ENCODE measurements at regions not wholly inside any gene's neighbourhood (a gene's known extent, or its start where the extent isn't known, plus 50 kb on each side); places are given as distances from the start of the nearest gene placed in this dataset.

GRCh38 chr4:186881521-186882220 lies 158.0 kb upstream of the FAT1 start:
- no peaks in the 10 kb centered on the region for H3K27me3 ChIP-seq (ENCODE audit: control insufficient read depth, insufficient read depth, low read length)
- intact Hi-C loops (cut with DNase I) = no loop called here
- no peak overlapping the region for H3K4me3 ChIP-seq (ENCODE audit: low read length in 3 of 3)
- no peak for FAIRE-seq
- H3K27ac ChIP-seq (ENCODE audit: low read depth in 2 of 2, low read length in 2 of 2) = no peak overlapping the region
- H3K9me3 ChIP-seq (ENCODE audit: control insufficient read depth in 2 of 3, insufficient read depth in 1 of 3, low read length in 3 of 3) = no peaks in the 10 kb centered on the region
- DNase-seq = no peak
- no peaks in the 10 kb centered on the region for H3K36me3 ChIP-seq (ENCODE audit: control insufficient read depth in 2 of 3, insufficient read depth in 3 of 3, low read length in 3 of 3)
- H3K4me1 ChIP-seq (ENCODE audit: control insufficient read depth in 2 of 3, insufficient read depth in 2 of 3, low read depth in 1 of 3, low read length in 3 of 3) = peaks cover 0 to 8% (median 0%) of the 10 kb centered on the region in 3 donors
- no peak overlapping the region for H3K9ac ChIP-seq (ENCODE audit: low read length in 3 of 3)
- TF ChIP-seq, protein P1, sequence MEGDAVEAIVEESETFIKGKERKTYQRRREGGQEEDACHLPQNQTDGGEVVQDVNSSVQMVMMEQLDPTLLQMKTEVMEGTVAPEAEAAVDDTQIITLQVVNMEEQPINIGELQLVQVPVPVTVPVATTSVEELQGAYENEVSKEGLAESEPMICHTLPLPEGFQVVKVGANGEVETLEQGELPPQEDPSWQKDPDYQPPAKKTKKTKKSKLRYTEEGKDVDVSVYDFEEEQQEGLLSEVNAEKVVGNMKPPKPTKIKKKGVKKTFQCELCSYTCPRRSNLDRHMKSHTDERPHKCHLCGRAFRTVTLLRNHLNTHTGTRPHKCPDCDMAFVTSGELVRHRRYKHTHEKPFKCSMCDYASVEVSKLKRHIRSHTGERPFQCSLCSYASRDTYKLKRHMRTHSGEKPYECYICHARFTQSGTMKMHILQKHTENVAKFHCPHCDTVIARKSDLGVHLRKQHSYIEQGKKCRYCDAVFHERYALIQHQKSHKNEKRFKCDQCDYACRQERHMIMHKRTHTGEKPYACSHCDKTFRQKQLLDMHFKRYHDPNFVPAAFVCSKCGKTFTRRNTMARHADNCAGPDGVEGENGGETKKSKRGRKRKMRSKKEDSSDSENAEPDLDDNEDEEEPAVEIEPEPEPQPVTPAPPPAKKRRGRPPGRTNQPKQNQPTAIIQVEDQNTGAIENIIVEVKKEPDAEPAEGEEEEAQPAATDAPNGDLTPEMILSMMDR (IDR thresholded peaks at IDR 0.05; ENCODE audit: borderline replicate concordance, extremely low read depth, insufficient read depth) = no peak

GRCh38 chr4:186882293-186882692 lies 158.6 kb upstream of the FAT1 start:
- FAIRE-seq = no peak
- intact Hi-C loops (cut with DNase I) = no loop called here
- Histone ChIP-seq H3K4me1 (ENCODE audit: control insufficient read depth in 2 of 3, insufficient read depth in 2 of 3, low read depth in 1 of 3, low read length in 3 of 3) (peaks cover 0 to 8% (median 5%) of the 10 kb centered on the region in 3 donors), H3K9me3 (ENCODE audit: control insufficient read depth in 2 of 3, insufficient read depth in 1 of 3, low read length in 3 of 3) (no peaks in the 10 kb centered on the region), H3K9ac (ENCODE audit: low read length in 3 of 3) (no peak overlapping the region), H3K27ac (ENCODE audit: low read depth in 2 of 2, low read length in 2 of 2) (no peak overlapping the region), H3K27me3 (ENCODE audit: control insufficient read depth, insufficient read depth, low read length) (no peaks in the 10 kb centered on the region), H3K4me3 (ENCODE audit: low read length in 3 of 3) (no peak overlapping the region), H3K36me3 (ENCODE audit: control insufficient read depth in 2 of 3, insufficient read depth in 3 of 3, low read length in 3 of 3) (no peaks in the 10 kb centered on the region)
- TF ChIP-seq, protein P1 (IDR thresholded peaks at IDR 0.05; ENCODE audit: borderline replicate concordance, extremely low read depth, insufficient read depth) = no peak
- no peak for DNase-seq

GRCh38 chr4:186885289-186885688 lies 161.6 kb upstream of the FAT1 start:
- Histone ChIP-seq H3K9ac (ENCODE audit: low read length in 3 of 3) (no peak overlapping the region), H3K27me3 (ENCODE audit: control insufficient read depth, insufficient read depth, low read length) (no peaks in the 10 kb centered on the region), H3K27ac (ENCODE audit: low read depth in 2 of 2, low read length in 2 of 2) (no peak overlapping the region), H3K36me3 (ENCODE audit: control insufficient read depth in 2 of 3, insufficient read depth in 3 of 3, low read length in 3 of 3) (no peaks in the 10 kb centered on the region), H3K9me3 (ENCODE audit: control insufficient read depth in 2 of 3, insufficient read depth in 1 of 3, low read length in 3 of 3) (no peaks in the 10 kb centered on the region), H3K4me1 (ENCODE audit: control insufficient read depth in 2 of 3, insufficient read depth in 2 of 3, low read depth in 1 of 3, low read length in 3 of 3) (peaks cover 0 to 10% (median 7%) of the 10 kb centered on the region in 3 donors), H3K4me3 (ENCODE audit: low read length in 3 of 3) (no peak overlapping the region)
- no peak for FAIRE-seq
- DNase-seq = peak in 4 of 5 donors; percentile 54 to 85 (median 74)
- TF ChIP-seq, protein P1 (IDR thresholded peaks at IDR 0.05; ENCODE audit: borderline replicate concordance, extremely low read depth, insufficient read depth) = peak; percentile 23
- intact Hi-C loops (cut with DNase I) = no loop called here

Data from kidney (tissue), 13 donors.